ENCODE measurements at regions not wholly inside any gene's neighbourhood (a gene's known extent, or its start where the extent isn't known, plus 50 kb on each side); places are given as distances from the start of the nearest gene placed in this dataset.

- TF ChIP-seq FOXP2 (optimal IDR thresholded peaks at IDR 0.05; ENCODE audit: borderline replicate concordance, extremely low read depth, extremely low read length, insufficient read depth) (no peak), POLR2AphosphoS5 (IDR thresholded peaks at IDR 0.05; ENCODE audit: low read depth, low read length) (no peak), REST (IDR thresholded peaks at IDR 0.05; ENCODE audit: insufficient read depth in 1 of 2, low read depth in 2 of 2, low read length in 2 of 2) (no peak), SIN3A (IDR thresholded peaks at IDR 0.05; ENCODE audit: borderline replicate concordance, insufficient read depth, low read length) (no peak), TAF1 (IDR thresholded peaks at IDR 0.05; ENCODE audit: borderline replicate concordance, insufficient read depth, low read length) (no peak)
These were observed 404.7 kb upstream of the CHAC2 start for GRCh38 chr2:53362934-53363333.

DNA sequence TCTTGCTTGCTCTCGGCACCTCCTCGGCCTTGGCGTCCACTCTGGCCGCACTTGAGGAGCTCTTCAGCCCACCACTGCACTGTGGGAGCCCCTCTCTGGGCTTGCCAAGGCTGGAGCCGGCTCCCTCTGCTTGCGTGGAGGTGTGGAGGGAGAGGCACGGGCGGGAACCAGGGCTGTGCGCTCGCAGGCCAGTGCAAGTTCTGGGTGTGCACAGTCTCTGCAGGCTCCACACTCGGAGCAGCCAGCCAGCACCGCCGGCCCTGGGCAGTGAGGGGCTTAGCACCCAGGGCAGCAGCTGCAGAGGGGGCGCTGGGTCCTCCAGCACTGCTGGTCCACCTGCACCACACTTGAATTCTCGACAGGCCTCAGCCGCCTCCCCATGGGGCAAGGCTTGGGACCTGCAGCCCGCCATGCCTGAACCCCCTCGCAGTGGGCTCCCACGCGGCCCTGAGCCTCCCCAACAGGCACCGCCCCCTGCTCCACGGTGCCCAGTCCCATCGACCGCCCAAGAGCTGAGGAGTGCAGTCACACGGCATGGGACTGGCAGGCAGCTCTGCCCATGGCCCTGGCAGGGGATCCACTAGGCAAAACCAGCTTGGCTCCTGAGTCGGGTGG, 411.2 kb upstream of the CHAC2 start:
- TF ChIP-seq REST (IDR thresholded peaks at IDR 0.05; ENCODE audit: insufficient read depth in 1 of 2, low read depth in 2 of 2, low read length in 2 of 2) (no peak), TAF1 (IDR thresholded peaks at IDR 0.05; ENCODE audit: borderline replicate concordance, insufficient read depth, low read length) (no peak), SIN3A (IDR thresholded peaks at IDR 0.05; ENCODE audit: borderline replicate concordance, insufficient read depth, low read length) (no peak), POLR2AphosphoS5 (IDR thresholded peaks at IDR 0.05; ENCODE audit: low read depth, low read length) (no peak), FOXP2 (optimal IDR thresholded peaks at IDR 0.05; ENCODE audit: borderline replicate concordance, extremely low read depth, extremely low read length, insufficient read depth) (no peak)

GRCh38 chr2:53353135-53354114, 414.2 kb upstream of the CHAC2 start:
- TF ChIP-seq FOXP2 (optimal IDR thresholded peaks at IDR 0.05; ENCODE audit: borderline replicate concordance, extremely low read depth, extremely low read length, insufficient read depth) (no peak), POLR2AphosphoS5 (IDR thresholded peaks at IDR 0.05; ENCODE audit: low read depth, low read length) (no peak), REST (IDR thresholded peaks at IDR 0.05; ENCODE audit: insufficient read depth in 1 of 2, low read depth in 2 of 2, low read length in 2 of 2) (no peak), SIN3A (IDR thresholded peaks at IDR 0.05; ENCODE audit: borderline replicate concordance, insufficient read depth, low read length) (no peak)

- no peak for TF ChIP-seq FOXP2 (optimal IDR thresholded peaks at IDR 0.05; ENCODE audit: borderline replicate concordance, extremely low read depth, extremely low read length, insufficient read depth)
- no peak for TF ChIP-seq REST (IDR thresholded peaks at IDR 0.05; ENCODE audit: insufficient read depth in 1 of 2, low read depth in 2 of 2, low read length in 2 of 2)
These were observed 420.3 kb upstream of the CHAC2 start for GRCh38 chr2:53347269-53347668.

Data from PFSK-1 (cell line).